ENCODE measurements at regions not wholly inside any gene's neighbourhood (a gene's known extent, or its start where the extent isn't known, plus 50 kb on each side); places are given as distances from the start of the nearest gene placed in this dataset.

- TF ChIP-seq, protein P1, sequence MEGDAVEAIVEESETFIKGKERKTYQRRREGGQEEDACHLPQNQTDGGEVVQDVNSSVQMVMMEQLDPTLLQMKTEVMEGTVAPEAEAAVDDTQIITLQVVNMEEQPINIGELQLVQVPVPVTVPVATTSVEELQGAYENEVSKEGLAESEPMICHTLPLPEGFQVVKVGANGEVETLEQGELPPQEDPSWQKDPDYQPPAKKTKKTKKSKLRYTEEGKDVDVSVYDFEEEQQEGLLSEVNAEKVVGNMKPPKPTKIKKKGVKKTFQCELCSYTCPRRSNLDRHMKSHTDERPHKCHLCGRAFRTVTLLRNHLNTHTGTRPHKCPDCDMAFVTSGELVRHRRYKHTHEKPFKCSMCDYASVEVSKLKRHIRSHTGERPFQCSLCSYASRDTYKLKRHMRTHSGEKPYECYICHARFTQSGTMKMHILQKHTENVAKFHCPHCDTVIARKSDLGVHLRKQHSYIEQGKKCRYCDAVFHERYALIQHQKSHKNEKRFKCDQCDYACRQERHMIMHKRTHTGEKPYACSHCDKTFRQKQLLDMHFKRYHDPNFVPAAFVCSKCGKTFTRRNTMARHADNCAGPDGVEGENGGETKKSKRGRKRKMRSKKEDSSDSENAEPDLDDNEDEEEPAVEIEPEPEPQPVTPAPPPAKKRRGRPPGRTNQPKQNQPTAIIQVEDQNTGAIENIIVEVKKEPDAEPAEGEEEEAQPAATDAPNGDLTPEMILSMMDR (IDR thresholded peaks at IDR 0.05; ENCODE audit: low read depth, low read length): no peak
- TF ChIP-seq POLR2A (IDR thresholded peaks at IDR 0.05; ENCODE audit: extremely low read depth, insufficient read length) (no peak), MAX (IDR thresholded peaks at IDR 0.05; ENCODE audit: low read depth, low read length) (no peak), MYC (IDR thresholded peaks at IDR 0.05; ENCODE audit: low read depth, low read length) (no peak)
- DNase-seq (ENCODE audit: low read depth): no peak
- no peak overlapping the region for H3K4me3 ChIP-seq (ENCODE audit: low read depth, low read length)
Observed at GRCh38 chr1:58859769-58860485, 76.1 kb upstream of the JUN start.

DNA sequence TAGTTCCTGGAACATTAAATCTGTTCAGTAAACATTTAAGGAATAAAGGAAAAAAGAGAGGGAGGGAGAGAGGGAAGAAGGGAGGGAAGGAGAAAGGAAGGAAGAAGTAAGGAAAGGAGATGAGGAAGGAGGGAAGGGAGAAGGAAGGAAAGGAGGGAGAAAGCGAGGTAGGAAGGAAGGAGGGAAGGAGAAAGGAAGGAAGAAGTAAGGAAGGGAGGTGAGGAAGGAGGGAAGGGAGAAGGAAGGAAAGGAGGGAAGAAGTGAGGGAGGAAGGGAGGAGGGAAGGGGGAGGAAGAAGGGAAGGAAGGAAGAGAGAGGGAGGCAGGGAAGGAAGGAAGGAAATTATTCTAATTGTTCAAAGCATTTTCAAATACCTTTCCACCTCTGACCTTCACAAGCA lies 77.2 kb upstream of the JUN start:
- no peak for DNase-seq (ENCODE audit: low read depth)
- no peak overlapping the region for H3K4me3 ChIP-seq (ENCODE audit: low read depth, low read length)
- no peak for TF ChIP-seq MYC (IDR thresholded peaks at IDR 0.05; ENCODE audit: low read depth, low read length)
- TF ChIP-seq, protein P1 (IDR thresholded peaks at IDR 0.05; ENCODE audit: low read depth, low read length): no peak

- TF ChIP-seq MYC (IDR thresholded peaks at IDR 0.05; ENCODE audit: low read depth, low read length): no peak
- no peak for TF ChIP-seq MAX (IDR thresholded peaks at IDR 0.05; ENCODE audit: low read depth, low read length)
- TF ChIP-seq POLR2A (IDR thresholded peaks at IDR 0.05; ENCODE audit: extremely low read depth, insufficient read length): no peak
- TF ChIP-seq, protein P1 (IDR thresholded peaks at IDR 0.05; ENCODE audit: low read depth, low read length): no peak
- H3K4me3 ChIP-seq (ENCODE audit: low read depth, low read length): no peak overlapping the region
- DNase-seq (ENCODE audit: low read depth): no peak
Observed at GRCh38 chr1:58861506-58861905, 77.7 kb upstream of the JUN start.

DNA sequence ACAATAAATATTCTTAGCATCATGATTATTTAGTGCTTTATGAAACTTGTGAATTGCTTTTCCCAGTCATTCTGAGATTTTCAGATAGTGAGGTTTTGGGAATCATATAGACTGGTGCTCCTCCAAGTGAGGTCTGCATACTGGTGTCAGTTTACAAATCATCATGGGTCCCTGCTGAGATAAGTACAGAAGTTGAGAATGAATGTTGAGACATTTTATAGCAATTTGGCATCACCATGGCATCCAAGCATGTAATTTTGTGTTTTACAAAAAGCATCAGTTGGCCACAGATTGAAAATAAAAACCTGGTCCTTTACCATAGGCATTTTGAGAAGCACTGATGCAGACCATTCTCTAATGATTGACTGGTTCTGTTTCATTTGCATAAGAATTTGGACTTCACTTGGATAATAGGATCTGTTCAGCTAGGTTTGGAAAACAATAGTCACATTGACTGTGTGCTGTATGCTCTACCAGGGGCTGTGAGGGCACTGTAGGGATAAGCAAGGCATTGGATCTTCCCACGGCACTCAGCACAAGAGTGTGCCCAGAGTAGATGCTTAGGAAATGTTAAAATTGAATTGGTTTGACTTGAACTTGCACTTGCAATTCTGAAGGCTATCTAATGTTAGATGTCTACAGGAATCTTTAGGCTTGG lies 79.0 kb upstream of the JUN start:
- H3K4me3 ChIP-seq (ENCODE audit: low read depth, low read length): no peak overlapping the region
- DNase-seq (ENCODE audit: low read depth): no peak
- TF ChIP-seq, protein P1 (IDR thresholded peaks at IDR 0.05; ENCODE audit: low read depth, low read length): no peak
- no peak for TF ChIP-seq POLR2A (IDR thresholded peaks at IDR 0.05; ENCODE audit: extremely low read depth, insufficient read length)
- no peak for TF ChIP-seq MYC (IDR thresholded peaks at IDR 0.05; ENCODE audit: low read depth, low read length)
- no peak for TF ChIP-seq MAX (IDR thresholded peaks at IDR 0.05; ENCODE audit: low read depth, low read length)

GRCh38 chr1:58864654-58865053 lies 80.8 kb upstream of the JUN start:
- no peak overlapping the region for H3K4me3 ChIP-seq (ENCODE audit: low read depth, low read length)
- no peak for TF ChIP-seq MYC (IDR thresholded peaks at IDR 0.05; ENCODE audit: low read depth, low read length)
- TF ChIP-seq POLR2A (IDR thresholded peaks at IDR 0.05; ENCODE audit: extremely low read depth, insufficient read length): no peak
- TF ChIP-seq, protein P1 (IDR thresholded peaks at IDR 0.05; ENCODE audit: low read depth, low read length): no peak
- TF ChIP-seq MAX (IDR thresholded peaks at IDR 0.05; ENCODE audit: low read depth, low read length): no peak
- DNase-seq (ENCODE audit: low read depth): no peak

Data from NB4 (cell line).